Keratinocyte (primary cell): ENCODE measurements at regions not wholly inside any gene's neighbourhood (a gene's known extent, or its start where the extent isn't known, plus 50 kb on each side); places are given as distances from the start of the nearest gene placed in this dataset.

Source experiments
- DNase-seq: peaks from one replicate; pipeline ENCODE4 v3.0.0-alpha.2; 2011; ENCODE audit warnings: low read depth, missing footprints, low spot score
- FAIRE-seq: peaks from 2 replicates; lab custom pipeline; 2011; peaks lifted over from hg19 to GRCh38; lab: Jason Lieb, UNC
- H2AFZ ChIP-seq: 2 replicates; pipeline ENCODE4 v1.6.0; 2012; ENCODE audit warnings: low read length, control low read depth, inconsistent platforms; ENCODE audit not compliant: control insufficient read depth
- H3K27ac ChIP-seq: 2 replicates; pipeline ENCODE4 v1.5.1; 2011; ENCODE audit warnings: low read length; ENCODE audit not compliant: control insufficient read depth, insufficient read depth
- H3K27me3 ChIP-seq: 3 replicates; pipeline ENCODE4 v1.6.0; 2011; ENCODE audit warnings: low read length; ENCODE audit not compliant: control insufficient read depth, insufficient read depth; ENCODE audit errors: extremely low read depth
- H3K36me3 ChIP-seq, 2 experiments: 2 replicates in 1 of 2; 3 replicates in 1 of 2; pipeline ENCODE4 v1.5.1; 2011; ENCODE audit warnings: low read length in 2 of 2, mild to moderate bottlenecking in 1 of 2; ENCODE audit not compliant: control insufficient read depth in 2 of 2, insufficient read depth in 2 of 2; ENCODE audit errors: extremely low read depth in 1 of 2
- H3K4me1 ChIP-seq: 3 replicates; pipeline ENCODE4 v1.5.1; 2011; ENCODE audit warnings: low read length; ENCODE audit not compliant: control insufficient read depth, insufficient read depth; ENCODE audit errors: extremely low read depth
- H3K4me2 ChIP-seq: 3 replicates; pipeline ENCODE4 v1.6.0; 2011; ENCODE audit warnings: low read depth, low read length; ENCODE audit not compliant: control insufficient read depth, insufficient read depth; ENCODE audit errors: extremely low read depth
- H3K4me3 ChIP-seq, 3 experiments: fragments of 200-600 bp in 1 of 3; sonication (generic) in 1 of 3; 2 replicates in 2 of 3; 3 replicates in 1 of 3; pipeline ENCODE4 v1.5.1; 2011 to 2016; ENCODE audit warnings: low read length in 3 of 3, mild to moderate bottlenecking in 3 of 3, control low read depth in 2 of 3, inconsistent platforms in 1 of 3, low read depth in 1 of 3, mixed read lengths in 1 of 3, mixed run types in 1 of 3, moderate library complexity in 1 of 3; ENCODE audit not compliant: control insufficient read depth in 2 of 3, insufficient read depth in 2 of 3; ENCODE audit errors: extremely low read depth in 1 of 3
- H3K79me2 ChIP-seq: 2 replicates; pipeline ENCODE4 v1.6.0; 2012; ENCODE audit warnings: low read length; ENCODE audit not compliant: control insufficient read depth, insufficient read depth
- H3K9ac ChIP-seq: 3 replicates; pipeline ENCODE4 v1.6.0; 2011; ENCODE audit warnings: low read length; ENCODE audit not compliant: control insufficient read depth, insufficient read depth; ENCODE audit errors: extremely low read depth
- H3K9me1 ChIP-seq: 3 replicates; pipeline ENCODE4 v1.6.0; 2011; ENCODE audit warnings: low read length; ENCODE audit not compliant: control insufficient read depth, insufficient read depth; ENCODE audit errors: extremely low read depth
- H3K9me3 ChIP-seq: 2 replicates; pipeline ENCODE4 v1.5.1; 2012; ENCODE audit warnings: low read depth, low read length; ENCODE audit not compliant: control insufficient read depth
- H4K20me1 ChIP-seq: 3 replicates; pipeline ENCODE4 v1.6.0; 2011; ENCODE audit warnings: low read length; ENCODE audit not compliant: control insufficient read depth, insufficient read depth; ENCODE audit errors: extremely low read depth
- CTCF ChIP-seq, 3 experiments: IDR thresholded peaks in 1 of 3; conservative IDR thresholded peaks in 1 of 3; optimal IDR thresholded peaks in 1 of 3; 2 replicates in 2 of 3; 3 replicates in 1 of 3; pipeline versions ENCODE3 to v1.5.1; 2011; ENCODE audit warnings: low read length in 3 of 3, mild to moderate bottlenecking in 3 of 3, moderate library complexity in 2 of 3, control low read depth in 1 of 3, inconsistent platforms in 1 of 3; ENCODE audit not compliant: insufficient read depth in 2 of 3; ENCODE audit errors: extremely low read depth in 1 of 3
- EZH2 ChIP-seq: IDR thresholded peaks from one replicate; pipeline ENCODE4 v1.6.1; 2012; ENCODE audit warnings: inconsistent platforms, mild to moderate bottlenecking, low read length, moderate library complexity
- dilution Hi-C: fragments of 300-500 bp; cut with MboI; formaldehyde crosslinking; loops from one replicate; pipeline ENCODE4 v1.7.0; 2020; ENCODE audit warnings: low sequenced_read_pairs; ENCODE audit not compliant: extremely low pct_ligation_motif_present

GRCh38 chr1:193309936-193310475 lies 123.6 kb upstream of the B3GALT2 start:
- Histone ChIP-seq H3K9ac (no peak overlapping the region), H3K27me3 (no peaks in the 10 kb centered on the region), H3K36me3 (no peaks in the 10 kb centered on the region), H3K4me2 (no peak overlapping the region), H3K27ac (no peak overlapping the region), H4K20me1 (no peaks in the 10 kb centered on the region), H3K9me1 (no peaks in the 10 kb centered on the region), H3K79me2 (no peaks in the 10 kb centered on the region), H3K4me1 (no peaks in the 10 kb centered on the region), H2AFZ (no peak overlapping the region), H3K4me3 (no peak overlapping the region), H3K9me3 (no peaks in the 10 kb centered on the region)
- FAIRE-seq (no peak), DNase-seq (no peak)
- TF ChIP-seq EZH2: no peak
- no peak for TF ChIP-seq CTCF (optimal IDR thresholded peaks at IDR 0.05 in 1 of 3, IDR thresholded peaks at IDR 0.05 in 1 of 3, conservative IDR thresholded peaks at IDR 0.05 in 1 of 3; ENCODE audit: extremely low read depth in 1 of 3, insufficient read depth in 2 of 3, low read length in 3 of 3)
- dilution Hi-C loops: no loop called here

GRCh38 chr1:193308438-193308837 lies 122.0 kb upstream of the B3GALT2 start:
- Histone ChIP-seq H3K9me3 (no peaks in the 10 kb centered on the region), H3K9me1 (no peaks in the 10 kb centered on the region), H3K27ac (no peak overlapping the region), H3K4me3 (no peak overlapping the region), H3K9ac (no peak overlapping the region), H3K4me1 (no peaks in the 10 kb centered on the region), H3K27me3 (no peaks in the 10 kb centered on the region), H3K79me2 (no peaks in the 10 kb centered on the region), H2AFZ (no peak overlapping the region), H4K20me1 (no peaks in the 10 kb centered on the region), H3K4me2 (no peak overlapping the region), H3K36me3 (no peaks in the 10 kb centered on the region)
- FAIRE-seq: no peak
- TF ChIP-seq EZH2: no peak
- no peak for TF ChIP-seq CTCF (optimal IDR thresholded peaks at IDR 0.05 in 1 of 3, IDR thresholded peaks at IDR 0.05 in 1 of 3, conservative IDR thresholded peaks at IDR 0.05 in 1 of 3; ENCODE audit: extremely low read depth in 1 of 3, insufficient read depth in 2 of 3, low read length in 3 of 3)
- dilution Hi-C loops: no loop called here
- no peak for DNase-seq
